Transverse colon (tissue), 4 donors: ENCODE measurements at regions not wholly inside any gene's neighbourhood (a gene's known extent, or its start where the extent isn't known, plus 50 kb on each side); places are given as distances from the start of the nearest gene placed in this dataset.
"Not testable (repeated sequence)": the region's sequence is repeated elsewhere in the genome, so short reads cannot be mapped to it uniquely, and the experiment has no call there.

Source experiments
- DNase-seq: peaks from one replicate; pipeline ENCODE4 v3.0.0-alpha.2; 2019
- H3K27ac ChIP-seq, 4 donors: fragments of 200-600 bp; sonication (generic); 2 replicates each; pipeline ENCODE4 v1.5.1; 2016 to 2018; ENCODE audit warnings: inconsistent platforms in 4 of 4
- H3K27me3 ChIP-seq: fragments of 200-600 bp; sonication (generic); 2 replicates; pipeline ENCODE4 v1.5.1; 2017; ENCODE audit warnings: inconsistent platforms
- H3K36me3 ChIP-seq, 4 donors: fragments of 200-600 bp; sonication (generic); 2 replicates each; pipeline ENCODE4 v1.5.1; 2017 to 2019; ENCODE audit warnings: inconsistent platforms in 4 of 4
- H3K4me1 ChIP-seq, 4 donors: fragments of 200-600 bp; sonication (generic); 2 replicates each; pipeline ENCODE4 v1.5.1; 2017 to 2020; ENCODE audit warnings: inconsistent platforms in 4 of 4
- H3K4me3 ChIP-seq, 4 donors: fragments of 200-600 bp; sonication (generic); 1 replicate in 1 of 4; 2 replicates in 3 of 4; pipeline versions ENCODE4 v1.5.1 to v1.6.1; 2017 to 2019; ENCODE audit warnings: inconsistent platforms in 4 of 4
- H3K9me3 ChIP-seq, 2 donors: fragments of 200-600 bp; sonication (generic); 2 replicates each; pipeline ENCODE4 v1.5.1; 2017 to 2019; ENCODE audit warnings: inconsistent platforms in 2 of 2
- EP300 ChIP-seq: sonication (generic); formaldehyde crosslinking; IDR thresholded peaks from one replicate; pipeline ENCODE4 v1.6.1; 2017; ENCODE audit warnings: antibody characterized with exemption, low read depth
- POLR2A ChIP-seq: fragments of 450-650 bp; IDR thresholded peaks from one replicate; pipeline ENCODE4 v1.6.1; 2016; ENCODE audit warnings: antibody characterized with exemption, mild to moderate bottlenecking, moderate library complexity
- POLR2AphosphoS5 ChIP-seq, 3 donors: sonication (generic); formaldehyde crosslinking; IDR thresholded peaks; one replicate each; pipeline ENCODE4 v1.6.1; 2016; ENCODE audit warnings: antibody characterized with exemption in 3 of 3
- WGBS, 2 donors: methylation state at CpG; one replicate each; pipeline ENCODE4 v1.1.5; 2018; ENCODE audit warnings: low coverage in 1 of 2; 5-methylcytosine and 5-hydroxymethylcytosine counted together
- in situ Hi-C, 4 donors: fragments of 200-750 bp; cut with MboI; loops; one replicate each; pipeline versions ENCODE4 v1.15.0 to v1.15.1; 2017; ENCODE audit warnings: low sequenced_read_pairs in 3 of 4, low pct_ligation_motif_present in 1 of 4, low pct_unique_long_range_greater_than_20kb in 1 of 4
- intact Hi-C: fragments of 100-400 bp; cut with DNase I; formaldehyde crosslinking; loops from one replicate; pipeline ENCODE4 v1.15.1; 2023; ENCODE audit warnings: low total_unique reads
- TF ChIP-seq, protein P1 (sequence below), 5 experiments: fragments of 200-600 bp in 3 of 5; fragments of 450-650 bp in 2 of 5; sonication (generic) in 3 of 5; IDR thresholded peaks; 1 replicate in 2 of 5; 2 replicates in 3 of 5; pipeline ENCODE4 v1.5.1; 2016 to 2017; ENCODE audit warnings: antibody characterized with exemption in 5 of 5, inconsistent platforms in 3 of 5, mild to moderate bottlenecking in 2 of 5, moderate library complexity in 1 of 5

GRCh38 chr10:23643111-23643780 lies 204.4 kb downstream of the OTUD1 start:
- no peak overlapping the region for H3K4me3 ChIP-seq
- peak; percentile 7 for DNase-seq
- no peaks in the 10 kb centered on the region for H3K4me1 ChIP-seq
- no peak overlapping the region for H3K27ac ChIP-seq
- no peak for TF ChIP-seq POLR2AphosphoS5 (IDR thresholded peaks at IDR 0.05)
- TF ChIP-seq, protein P1, sequence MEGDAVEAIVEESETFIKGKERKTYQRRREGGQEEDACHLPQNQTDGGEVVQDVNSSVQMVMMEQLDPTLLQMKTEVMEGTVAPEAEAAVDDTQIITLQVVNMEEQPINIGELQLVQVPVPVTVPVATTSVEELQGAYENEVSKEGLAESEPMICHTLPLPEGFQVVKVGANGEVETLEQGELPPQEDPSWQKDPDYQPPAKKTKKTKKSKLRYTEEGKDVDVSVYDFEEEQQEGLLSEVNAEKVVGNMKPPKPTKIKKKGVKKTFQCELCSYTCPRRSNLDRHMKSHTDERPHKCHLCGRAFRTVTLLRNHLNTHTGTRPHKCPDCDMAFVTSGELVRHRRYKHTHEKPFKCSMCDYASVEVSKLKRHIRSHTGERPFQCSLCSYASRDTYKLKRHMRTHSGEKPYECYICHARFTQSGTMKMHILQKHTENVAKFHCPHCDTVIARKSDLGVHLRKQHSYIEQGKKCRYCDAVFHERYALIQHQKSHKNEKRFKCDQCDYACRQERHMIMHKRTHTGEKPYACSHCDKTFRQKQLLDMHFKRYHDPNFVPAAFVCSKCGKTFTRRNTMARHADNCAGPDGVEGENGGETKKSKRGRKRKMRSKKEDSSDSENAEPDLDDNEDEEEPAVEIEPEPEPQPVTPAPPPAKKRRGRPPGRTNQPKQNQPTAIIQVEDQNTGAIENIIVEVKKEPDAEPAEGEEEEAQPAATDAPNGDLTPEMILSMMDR (IDR thresholded peaks at IDR 0.05), result no peak
- no peak for TF ChIP-seq POLR2A
- no peak for TF ChIP-seq EP300
- H3K9me3 ChIP-seq, result no peaks in the 10 kb centered on the region
- no peaks in the 10 kb centered on the region for H3K36me3 ChIP-seq
- in situ Hi-C loops, result no loop called here
- intact Hi-C loops, result no loop called here
- WGBS, 2 donors, result 32 to 63% methylated on average over 3 to 4 of the region's 4 CpGs
- no peaks in the 10 kb centered on the region for H3K27me3 ChIP-seq

GRCh38 chr10:23648618-23649017 lies 209.7 kb downstream of the OTUD1 start:
- no peaks in the 10 kb centered on the region for H3K36me3 ChIP-seq
- no peaks in the 10 kb centered on the region for H3K27me3 ChIP-seq
- TF ChIP-seq, protein P1 (IDR thresholded peaks at IDR 0.05), result no peak
- no peak for TF ChIP-seq POLR2AphosphoS5 (IDR thresholded peaks at IDR 0.05)
- no peak for TF ChIP-seq POLR2A
- no peak for TF ChIP-seq EP300
- no peaks in the 10 kb centered on the region for H3K9me3 ChIP-seq
- 38 to 50% methylated on average over 2 of the region's 2 CpGs for WGBS, 2 donors
- no peak overlapping the region for H3K4me3 ChIP-seq
- no peak for DNase-seq
- no peaks in the 10 kb centered on the region for H3K4me1 ChIP-seq
- H3K27ac ChIP-seq, result no peak overlapping the region
- intact Hi-C loops (no loop called here), in situ Hi-C loops (no loop called here)

GRCh38 chr10:23656735-23657134 lies 217.9 kb downstream of the OTUD1 start:
- H3K36me3 ChIP-seq, result no peaks in the 10 kb centered on the region
- in situ Hi-C loops (loop anchor here in 1 of 4 donors (25.0 kb wide), 1 partner anchor 94 kb away; no protein-coding TSS in a partner anchor), intact Hi-C loops (no loop called here)
- H3K27me3 ChIP-seq, result no peaks in the 10 kb centered on the region
- no peak overlapping the region for H3K4me3 ChIP-seq
- H3K9me3 ChIP-seq, result no peaks in the 10 kb centered on the region
- H3K4me1 ChIP-seq, result no peaks in the 10 kb centered on the region
- TF ChIP-seq, protein P1 (IDR thresholded peaks at IDR 0.05), result peak in 3 of 5 experiments; percentile 14 to 26 (median 19)
- no peak for TF ChIP-seq EP300
- DNase-seq, result no peak
- no peak overlapping the region for H3K27ac ChIP-seq

GRCh38 chr10:23657677-23658076 lies 218.8 kb downstream of the OTUD1 start:
- no peak for TF ChIP-seq POLR2AphosphoS5 (IDR thresholded peaks at IDR 0.05)
- TF ChIP-seq, protein P1 (IDR thresholded peaks at IDR 0.05), result no peak
- TF ChIP-seq POLR2A, result no peak
- TF ChIP-seq EP300, result no peak
- intact Hi-C loops (no loop called here), in situ Hi-C loops (loop anchor here in 1 of 4 donors (25.0 kb wide), 1 partner anchor 95 kb away; no protein-coding TSS in a partner anchor)
- no peak overlapping the region for H3K4me3 ChIP-seq
- no peak for DNase-seq
- no peak overlapping the region for H3K27ac ChIP-seq
- H3K27me3 ChIP-seq, result no peaks in the 10 kb centered on the region
- no peaks in the 10 kb centered on the region for H3K4me1 ChIP-seq
- H3K9me3 ChIP-seq, result no peaks in the 10 kb centered on the region
- no peaks in the 10 kb centered on the region for H3K36me3 ChIP-seq

- in situ Hi-C loops, result loop anchor here in 1 of 4 donors (25.0 kb wide), 1 partner anchor 110 kb away; no protein-coding TSS in a partner anchor
Measured at GRCh38 chr10:23671866-23672265, 233.0 kb downstream of the OTUD1 start.

More at GRCh38 chr10:23671866-23672265, 233.0 kb downstream of the OTUD1 start:
- H3K27me3 ChIP-seq, intact Hi-C loops, H3K36me3 ChIP-seq, H3K9me3 ChIP-seq, H3K4me1 ChIP-seq, H3K4me3 ChIP-seq, H3K27ac ChIP-seq, DNase-seq: not testable (repeated sequence)
- WGBS, 2 donors, result 75 to 100% methylated on average over 2 to 7 of the region's 7 CpGs
